GM19324 (cell line): ENCODE measurements at regions not wholly inside any gene's neighbourhood (a gene's known extent, or its start where the extent isn't known, plus 50 kb on each side); places are given as distances from the start of the nearest gene placed in this dataset.

Experiments used
- ATAC-seq: cut with Tn5 transposase; IDR thresholded peaks from one replicate; pipeline ENCODE4 v1.9.1; 2021; ENCODE audit warnings: mild to moderate bottlenecking, moderate library complexity; ENCODE audit not compliant: unreplicated experiment, low FRiP score

- no peak for ATAC-seq
These were observed 488.1 kb upstream of the ADAMTS16 start for GRCh38 chr5:4651806-4652565.

- no peak for ATAC-seq
These were observed 486.7 kb upstream of the ADAMTS16 start for GRCh38 chr5:4653475-4653874.

- no peak for ATAC-seq
These were observed 480.3 kb upstream of the ADAMTS16 start for GRCh38 chr5:4659851-4660250.

GRCh38 chr5:4661326-4661725 is 478.8 kb upstream of the ADAMTS16 start:
- ATAC-seq, result no peak

- ATAC-seq, result no peak
These were observed 478.3 kb upstream of the ADAMTS16 start for GRCh38 chr5:4661836-4662235.

- no peak for ATAC-seq
These were observed 477.4 kb upstream of the ADAMTS16 start for GRCh38 chr5:4662756-4663155.

GRCh38 chr5:4665911-4666310 is 474.2 kb upstream of the ADAMTS16 start:
- ATAC-seq, result no peak

GRCh38 chr5:4674166-4674565 is 466.0 kb upstream of the ADAMTS16 start:
- no peak for ATAC-seq

- no peak for ATAC-seq
These were observed 463.2 kb upstream of the ADAMTS16 start for GRCh38 chr5:4676934-4677333.

GRCh38 chr5:4684946-4685345 is 455.2 kb upstream of the ADAMTS16 start:
- no peak for ATAC-seq

- ATAC-seq, result no peak
These were observed 441.5 kb upstream of the ADAMTS16 start for GRCh38 chr5:4698596-4698995.

GRCh38 chr5:4699592-4699991 is 440.5 kb upstream of the ADAMTS16 start:
- ATAC-seq, result no peak

- no peak for ATAC-seq
These were observed 440.1 kb upstream of the ADAMTS16 start for GRCh38 chr5:4700069-4700468.

- no peak for ATAC-seq
These were observed 439.3 kb upstream of the ADAMTS16 start for GRCh38 chr5:4700871-4701270.

- ATAC-seq, result no peak
These were observed 436.1 kb upstream of the ADAMTS16 start for GRCh38 chr5:4703931-4704458.

GRCh38 chr5:4704951-4705350 is 435.2 kb upstream of the ADAMTS16 start:
- ATAC-seq, result no peak

GRCh38 chr5:4716781-4717180 is 423.3 kb upstream of the ADAMTS16 start:
- no peak for ATAC-seq

GRCh38 chr5:4717446-4717845 is 422.7 kb upstream of the ADAMTS16 start:
- no peak for ATAC-seq

GRCh38 chr5:4720831-4721230 is 419.3 kb upstream of the ADAMTS16 start:
- ATAC-seq, result no peak

- no peak for ATAC-seq
These were observed 417.2 kb upstream of the ADAMTS16 start for GRCh38 chr5:4722886-4723285.

GRCh38 chr5:4725594-4725993 is 414.5 kb upstream of the ADAMTS16 start:
- ATAC-seq, result no peak

GRCh38 chr5:4730279-4730678 is 409.9 kb upstream of the ADAMTS16 start:
- ATAC-seq, result no peak
